ENCODE measurements at regions not wholly inside any gene's neighbourhood (a gene's known extent, or its start where the extent isn't known, plus 50 kb on each side); places are given as distances from the start of the nearest gene placed in this dataset.
A peak's percentile ranks its signal among the peaks of the same experiment; 100 is the strongest.
"Not testable (repeated sequence)": the region's sequence is repeated elsewhere in the genome, so short reads cannot be mapped to it uniquely, and the experiment has no call there.

DNA sequence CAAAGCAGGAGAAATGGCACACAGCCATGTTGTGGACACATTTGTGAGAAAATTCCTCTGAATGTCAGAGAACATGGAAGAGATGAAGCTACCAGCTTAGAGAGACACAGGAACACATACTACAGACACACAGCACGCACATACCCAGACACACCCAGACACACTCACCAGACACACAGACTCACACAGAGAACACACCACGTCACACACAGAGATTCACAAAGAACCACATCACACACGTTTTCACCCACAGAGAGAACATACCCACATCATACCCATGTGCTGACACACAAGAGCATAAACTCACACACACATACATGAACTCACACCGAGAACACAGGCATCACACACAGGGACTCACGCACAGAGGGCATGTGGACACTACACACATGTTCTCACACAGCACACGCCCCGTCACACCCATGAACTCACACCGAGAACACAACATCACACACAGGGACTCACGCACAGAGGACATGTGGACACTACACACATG lies 124.9 kb downstream of the METRNL start:
- no peak for DNase-seq (ENCODE audit: low read depth)

DNA sequence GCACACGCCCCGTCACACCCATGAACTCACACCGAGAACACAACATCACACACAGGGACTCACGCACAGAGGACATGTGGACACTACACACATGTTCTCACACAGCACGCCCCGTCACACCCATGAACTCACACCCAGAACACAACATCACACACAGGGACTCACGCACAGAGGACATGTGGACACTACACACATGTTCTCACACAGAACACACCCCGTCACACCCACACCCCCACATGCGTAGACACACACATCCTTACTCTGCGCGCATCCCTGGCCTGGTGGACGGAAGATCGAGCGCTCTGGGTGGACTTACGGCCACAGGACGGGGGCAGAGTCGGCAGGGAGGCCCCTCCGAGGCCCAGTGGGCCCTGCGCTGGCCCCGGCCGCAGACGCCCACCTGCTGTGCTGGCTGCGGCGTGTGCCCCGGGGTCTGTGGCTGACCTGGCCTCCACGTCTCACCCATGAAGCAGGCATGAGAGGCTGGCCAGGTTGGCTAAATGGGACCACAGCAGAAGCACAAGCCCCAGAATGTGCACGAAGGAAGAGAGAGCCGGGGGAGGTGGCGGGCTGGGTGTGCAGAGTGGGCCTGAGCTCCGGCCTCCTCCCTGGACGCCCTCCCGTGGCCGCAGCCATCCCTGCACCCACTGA lies 125.5 kb downstream of the METRNL start:
- DNase-seq (ENCODE audit: low read depth): not testable (repeated sequence)

DNA sequence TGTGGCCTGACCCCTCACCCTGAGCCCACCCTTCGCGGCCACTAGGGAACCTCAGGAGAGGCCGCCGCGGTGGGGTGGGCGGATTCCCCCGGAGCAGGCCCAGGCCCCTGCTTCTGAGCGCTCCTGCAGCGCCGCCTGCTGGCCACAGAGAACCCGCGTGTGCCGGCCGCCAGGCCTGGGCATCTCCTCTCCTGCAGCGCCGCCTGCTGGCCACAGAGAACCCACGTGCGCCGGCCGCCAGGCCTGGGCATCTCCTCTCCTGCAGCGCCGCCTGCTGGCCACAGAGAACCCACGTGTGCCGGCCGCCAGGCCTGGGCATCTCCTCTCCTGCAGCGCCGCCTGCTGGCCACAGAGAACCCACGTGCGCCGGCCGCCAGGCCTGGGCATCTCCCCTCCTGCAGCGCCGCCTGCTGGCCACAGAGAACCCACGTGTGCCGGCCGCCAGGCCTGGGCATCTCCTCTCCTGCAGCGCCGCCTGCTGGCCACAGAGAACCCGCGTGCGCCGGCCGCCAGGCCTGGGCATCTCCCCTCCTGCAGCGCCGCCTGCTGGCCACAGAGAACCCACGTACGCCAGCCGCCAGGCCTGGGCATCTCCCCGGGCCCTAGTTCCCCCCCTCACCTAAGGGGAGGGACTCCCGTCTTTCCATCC lies 126.1 kb downstream of the METRNL start:
- DNase-seq (ENCODE audit: low read depth): not testable (repeated sequence)

DNA sequence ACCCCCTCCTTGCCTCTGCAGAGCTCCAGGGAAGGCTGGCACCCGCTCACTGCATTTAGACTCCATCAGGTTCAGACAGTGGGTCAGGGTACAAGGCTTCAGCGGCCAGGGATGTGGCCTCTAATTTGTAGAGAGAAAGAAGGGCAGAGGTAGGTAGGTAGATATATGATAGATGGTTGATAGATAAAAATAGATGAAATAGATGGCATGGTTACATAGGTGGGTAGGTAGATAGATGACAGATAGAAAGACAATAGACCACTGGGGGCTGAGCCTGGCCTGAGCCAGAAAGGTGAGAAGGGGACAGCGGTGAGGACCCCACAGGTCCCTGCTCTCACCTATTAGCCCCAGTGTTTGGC lies 126.6 kb downstream of the METRNL start:
- not testable (repeated sequence) for DNase-seq (ENCODE audit: low read depth)

DNA sequence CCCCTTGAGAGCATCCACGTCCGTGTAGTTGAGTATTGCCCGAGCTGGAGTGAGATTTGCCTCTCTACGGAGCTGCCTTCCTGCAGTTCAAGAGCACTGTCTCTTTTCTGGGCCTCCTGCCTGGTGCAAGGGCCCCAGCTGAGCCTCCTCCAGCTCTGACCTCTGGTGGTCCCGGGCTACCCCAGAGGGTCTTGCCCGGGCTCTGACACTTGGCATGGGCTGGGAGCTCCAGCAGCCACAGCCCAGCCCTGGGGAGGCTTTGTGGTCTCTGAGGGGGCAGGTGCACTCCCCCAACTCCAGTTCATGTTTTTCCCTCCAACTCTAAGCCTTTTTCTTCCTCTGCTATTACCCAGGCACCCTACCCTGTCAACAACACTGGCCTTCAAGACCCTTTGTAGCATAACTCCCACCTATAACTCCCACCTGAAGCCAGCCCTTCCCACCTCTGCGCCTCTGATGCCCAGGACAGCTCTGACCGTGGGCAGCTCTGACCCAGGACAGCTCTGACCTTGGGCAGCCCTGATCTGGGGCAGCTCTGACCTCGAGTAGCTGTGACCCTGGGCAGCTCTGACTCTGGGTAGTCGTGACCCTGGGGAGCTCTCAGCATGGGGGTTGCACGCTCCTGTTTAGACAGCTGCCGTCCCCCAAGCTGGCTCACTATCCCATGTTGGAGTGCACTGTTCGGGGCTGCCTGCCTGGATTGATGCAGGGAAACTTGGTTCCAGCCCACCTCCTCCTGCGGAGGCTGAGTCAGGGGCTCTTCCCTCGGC lies 127.6 kb downstream of the METRNL start:
- not testable (repeated sequence) for DNase-seq (ENCODE audit: low read depth)

DNA sequence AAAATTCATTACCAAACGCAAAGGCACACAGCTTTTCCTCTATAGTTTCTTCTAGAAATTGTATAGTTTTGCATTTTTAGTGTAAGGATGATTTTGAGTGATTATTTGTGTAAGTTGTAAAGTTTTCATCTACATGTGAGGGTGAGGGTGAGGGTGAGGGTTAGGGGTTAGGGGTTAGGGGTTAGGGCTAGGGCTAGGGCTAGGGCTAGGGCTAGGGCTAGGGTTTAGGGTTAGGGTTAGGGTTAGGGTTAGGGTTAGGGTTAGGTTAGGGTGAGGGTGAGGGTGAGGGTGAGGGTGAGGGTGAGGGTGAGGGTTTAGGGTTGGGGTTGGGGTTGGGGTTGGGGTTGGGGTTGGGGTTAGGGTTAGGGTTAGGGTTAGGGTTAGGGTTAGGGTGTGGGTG lies 167.6 kb downstream of the METRNL start:
- DNase-seq (ENCODE audit: low read depth): peak; percentile 17
